ENCODE measurements at regions not wholly inside any gene's neighbourhood (a gene's known extent, or its start where the extent isn't known, plus 50 kb on each side); places are given as distances from the start of the nearest gene placed in this dataset.

DNA sequence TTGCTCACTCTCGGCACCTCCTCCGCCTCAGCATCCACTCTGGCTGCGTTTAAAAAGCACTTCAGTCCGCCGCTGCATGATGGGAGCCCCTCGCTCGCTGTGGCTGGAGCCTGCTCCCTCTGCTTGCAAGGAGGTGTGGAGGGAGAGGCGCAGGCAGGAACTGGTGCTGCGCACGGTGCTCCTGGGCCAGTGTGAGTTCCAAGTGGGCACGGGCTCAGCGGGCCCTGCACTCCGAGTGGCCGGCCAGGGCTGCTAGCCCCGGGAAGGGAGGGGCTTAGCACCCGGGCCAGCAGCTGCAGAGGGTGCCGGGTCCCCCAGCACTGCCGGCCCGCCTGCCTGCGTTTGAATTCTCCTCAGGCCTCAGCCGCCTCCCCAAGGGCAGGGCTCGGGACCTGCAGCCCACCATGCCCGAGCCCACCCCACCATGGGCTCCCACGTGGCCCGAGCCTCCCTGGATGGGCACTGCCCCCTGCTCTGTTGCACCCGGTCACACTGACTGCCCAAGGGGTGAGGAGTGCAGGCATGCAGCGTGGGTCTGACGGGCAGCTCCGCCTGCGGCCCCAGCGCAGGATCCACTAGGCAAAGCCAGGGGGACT is 1599.5 kb downstream of the NCAM2 start:
- Histone ChIP-seq H2AFZ (ENCODE audit: low read length, unreplicated experiment) (no peak overlapping the region), H3K27ac (ENCODE audit: low read depth, low read length) (no peak overlapping the region), H3K27me3 (ENCODE audit: insufficient read depth, low read length) (no peaks in the 10 kb centered on the region), H3K4me3 (ENCODE audit: low read depth, low read length) (no peak overlapping the region), H3K4me1 (ENCODE audit: control insufficient read depth, insufficient read depth, low read length, unreplicated experiment) (no peaks in the 10 kb centered on the region), H3K79me2 (ENCODE audit: control insufficient read depth, insufficient read depth, low read length, unreplicated experiment) (no peaks in the 10 kb centered on the region), H3K36me3 (ENCODE audit: insufficient read depth, low read length) (no peaks in the 10 kb centered on the region)

DNA sequence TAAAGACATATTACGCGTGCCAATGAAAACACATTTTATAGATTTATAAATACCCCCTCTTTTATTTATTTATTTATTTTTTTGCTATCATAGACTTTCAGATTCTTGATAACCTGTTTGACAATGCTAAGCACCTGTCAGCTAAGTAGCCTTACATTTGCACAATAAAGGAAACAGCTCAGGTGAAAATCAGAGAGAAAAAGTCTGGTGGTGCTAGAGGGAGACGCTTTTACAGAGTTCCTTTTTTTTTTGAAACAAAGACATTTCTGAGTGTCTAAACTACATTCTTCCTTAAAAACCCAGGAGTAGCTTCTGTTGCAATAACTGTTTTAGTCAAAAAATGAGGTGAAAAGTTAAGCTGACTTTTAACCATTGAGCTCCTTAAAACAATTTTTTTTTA is 1611.6 kb downstream of the NCAM2 start:
- H3K4me1 ChIP-seq (ENCODE audit: control insufficient read depth, insufficient read depth, low read length, unreplicated experiment), result no peaks in the 10 kb centered on the region

DNA sequence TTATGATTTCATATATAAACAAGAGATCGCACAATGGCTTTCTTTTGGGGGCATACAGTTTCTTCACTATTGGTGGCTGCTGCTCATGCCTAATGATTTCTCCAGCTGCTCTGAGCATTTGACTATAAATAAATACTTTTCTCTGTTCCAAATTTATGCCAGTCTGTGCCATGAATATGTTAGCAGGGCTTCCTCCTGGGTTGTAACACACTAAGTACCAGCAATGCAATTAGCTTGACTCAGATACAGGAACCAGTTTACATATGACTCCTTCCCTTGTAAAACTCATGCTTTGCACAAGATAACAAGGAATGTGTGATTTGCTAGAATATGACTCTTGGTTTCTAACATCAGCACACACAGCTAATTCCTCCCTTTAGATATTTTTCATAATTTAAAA is 1629.7 kb downstream of the NCAM2 start:
- Histone ChIP-seq H3K36me3 (ENCODE audit: insufficient read depth, low read length) (no peaks in the 10 kb centered on the region), H3K27ac (ENCODE audit: low read depth, low read length) (no peak overlapping the region), H3K27me3 (ENCODE audit: insufficient read depth, low read length) (no peaks in the 10 kb centered on the region), H3K79me2 (ENCODE audit: control insufficient read depth, insufficient read depth, low read length, unreplicated experiment) (no peaks in the 10 kb centered on the region), H3K4me3 (ENCODE audit: low read depth, low read length) (no peak overlapping the region), H3K4me1 (ENCODE audit: control insufficient read depth, insufficient read depth, low read length, unreplicated experiment) (no peaks in the 10 kb centered on the region), H2AFZ (ENCODE audit: low read length, unreplicated experiment) (no peak overlapping the region)

More for the DNA sequence above, 1611.6 kb downstream of the NCAM2 start:
- no peak overlapping the region for H2AFZ ChIP-seq (ENCODE audit: low read length, unreplicated experiment)
- H3K36me3 ChIP-seq (ENCODE audit: insufficient read depth, low read length), result no peaks in the 10 kb centered on the region
- no peaks in the 10 kb centered on the region for H3K79me2 ChIP-seq (ENCODE audit: control insufficient read depth, insufficient read depth, low read length, unreplicated experiment)
- no peak overlapping the region for H3K27ac ChIP-seq (ENCODE audit: low read depth, low read length)
- no peak overlapping the region for H3K4me3 ChIP-seq (ENCODE audit: low read depth, low read length)
- H3K27me3 ChIP-seq (ENCODE audit: insufficient read depth, low read length), result no peaks in the 10 kb centered on the region

DNA sequence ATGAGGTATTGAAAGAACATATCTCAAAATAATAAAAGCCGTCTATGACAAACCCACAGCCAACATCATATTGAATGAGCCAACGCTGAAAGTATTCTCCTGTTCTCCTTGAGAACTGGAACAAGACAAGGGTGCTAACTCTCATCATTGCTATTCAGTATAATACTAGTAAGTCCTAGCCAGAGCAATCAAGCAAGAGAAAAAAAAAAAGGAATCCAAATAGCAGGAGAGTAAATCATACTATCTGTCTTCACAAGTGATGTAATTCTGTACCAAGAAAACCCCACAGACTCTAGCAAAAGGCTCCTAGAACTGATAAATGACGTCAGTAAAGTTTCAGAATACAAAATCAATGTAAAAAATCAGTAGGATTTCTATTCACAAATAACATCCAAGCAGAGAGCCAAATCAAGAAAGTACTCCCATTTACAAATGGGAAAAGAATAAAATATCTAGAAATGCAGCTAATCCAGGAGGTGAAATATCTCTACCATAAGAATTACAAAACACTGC is 1632.8 kb downstream of the NCAM2 start:
- no peak overlapping the region for H2AFZ ChIP-seq (ENCODE audit: low read length, unreplicated experiment)

DNA sequence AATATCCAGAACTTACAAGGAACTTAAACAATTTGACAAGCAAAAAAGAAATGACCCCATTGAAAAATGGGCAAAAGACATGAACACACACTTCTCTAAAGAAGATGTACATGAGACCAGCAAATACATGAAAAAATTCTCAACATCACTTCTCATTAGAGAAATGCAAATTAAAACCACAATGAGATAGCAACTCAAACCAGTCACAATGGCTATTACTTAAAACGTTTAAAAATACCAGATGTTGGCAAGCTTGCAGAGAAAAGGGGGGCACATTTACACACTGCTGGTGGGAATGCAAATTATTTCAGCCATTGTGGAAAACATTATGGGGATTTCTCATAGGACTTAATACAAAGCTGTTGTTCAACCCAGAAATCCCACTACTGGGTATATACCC is 1634.0 kb downstream of the NCAM2 start:
- H3K27me3 ChIP-seq (ENCODE audit: insufficient read depth, low read length), result no peaks in the 10 kb centered on the region
- no peak overlapping the region for H3K4me3 ChIP-seq (ENCODE audit: low read depth, low read length)
- no peak overlapping the region for H3K27ac ChIP-seq (ENCODE audit: low read depth, low read length)
- H3K4me1 ChIP-seq (ENCODE audit: control insufficient read depth, insufficient read depth, low read length, unreplicated experiment), result no peaks in the 10 kb centered on the region
- no peak overlapping the region for H2AFZ ChIP-seq (ENCODE audit: low read length, unreplicated experiment)
- H3K79me2 ChIP-seq (ENCODE audit: control insufficient read depth, insufficient read depth, low read length, unreplicated experiment), result no peaks in the 10 kb centered on the region
- H3K36me3 ChIP-seq (ENCODE audit: insufficient read depth, low read length), result no peaks in the 10 kb centered on the region

More for the DNA sequence above, 1632.8 kb downstream of the NCAM2 start:
- H3K79me2 ChIP-seq (ENCODE audit: control insufficient read depth, insufficient read depth, low read length, unreplicated experiment), result no peaks in the 10 kb centered on the region
- H3K4me3 ChIP-seq (ENCODE audit: low read depth, low read length), result no peak overlapping the region
- H3K36me3 ChIP-seq (ENCODE audit: insufficient read depth, low read length), result no peaks in the 10 kb centered on the region
- no peak overlapping the region for H3K27ac ChIP-seq (ENCODE audit: low read depth, low read length)
- H3K4me1 ChIP-seq (ENCODE audit: control insufficient read depth, insufficient read depth, low read length, unreplicated experiment), result no peaks in the 10 kb centered on the region
- no peaks in the 10 kb centered on the region for H3K27me3 ChIP-seq (ENCODE audit: insufficient read depth, low read length)

DNA sequence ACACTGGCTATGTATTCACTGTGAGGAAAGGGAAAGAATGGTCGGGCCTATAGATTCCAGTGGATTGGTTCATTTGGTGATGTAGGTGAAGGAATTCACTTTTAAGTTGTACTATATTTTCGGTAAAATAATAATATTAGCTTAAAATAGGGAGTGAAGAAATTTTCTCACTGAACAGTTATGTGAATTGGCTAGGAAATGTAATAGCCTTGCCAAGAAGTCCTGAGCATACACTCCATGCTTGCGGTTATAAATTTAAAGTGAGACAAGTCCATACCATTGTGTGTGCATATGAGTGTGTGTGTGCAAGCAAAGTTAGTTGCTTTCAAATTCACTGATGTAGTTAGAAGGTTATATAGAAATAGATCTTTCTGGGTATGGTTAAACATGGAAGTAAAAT is 1651.0 kb downstream of the NCAM2 start:
- H2AFZ ChIP-seq (ENCODE audit: low read length, unreplicated experiment), result no peak overlapping the region
- no peak overlapping the region for H3K4me3 ChIP-seq (ENCODE audit: low read depth, low read length)
- H3K79me2 ChIP-seq (ENCODE audit: control insufficient read depth, insufficient read depth, low read length, unreplicated experiment), result no peaks in the 10 kb centered on the region
- no peak overlapping the region for H3K27ac ChIP-seq (ENCODE audit: low read depth, low read length)
- no peaks in the 10 kb centered on the region for H3K27me3 ChIP-seq (ENCODE audit: insufficient read depth, low read length)
- H3K4me1 ChIP-seq (ENCODE audit: control insufficient read depth, insufficient read depth, low read length, unreplicated experiment), result no peaks in the 10 kb centered on the region
- no peaks in the 10 kb centered on the region for H3K36me3 ChIP-seq (ENCODE audit: insufficient read depth, low read length)

DNA sequence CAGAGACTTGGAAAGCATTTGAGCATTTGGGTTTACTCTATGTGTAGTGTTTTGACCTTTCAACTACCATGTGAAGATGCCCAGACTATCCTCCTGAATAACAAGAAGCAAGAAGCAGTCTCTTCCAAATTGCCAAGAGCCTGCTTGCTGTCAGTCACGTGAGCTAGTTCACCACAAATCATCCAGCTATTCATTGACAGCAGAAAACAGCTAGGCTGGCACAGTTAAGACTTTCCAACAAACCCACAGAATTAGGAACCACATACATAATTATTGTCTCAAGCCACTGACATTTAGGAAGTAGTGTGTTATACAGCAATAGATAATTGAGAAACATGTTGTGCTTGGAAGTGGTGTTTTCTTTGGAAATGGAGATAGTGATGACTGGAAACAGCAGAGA is 1652.0 kb downstream of the NCAM2 start:
- H3K27me3 ChIP-seq (ENCODE audit: insufficient read depth, low read length), result no peaks in the 10 kb centered on the region
- H3K27ac ChIP-seq (ENCODE audit: low read depth, low read length), result no peak overlapping the region
- no peak overlapping the region for H2AFZ ChIP-seq (ENCODE audit: low read length, unreplicated experiment)
- H3K4me3 ChIP-seq (ENCODE audit: low read depth, low read length), result no peak overlapping the region
- no peaks in the 10 kb centered on the region for H3K36me3 ChIP-seq (ENCODE audit: insufficient read depth, low read length)
- H3K79me2 ChIP-seq (ENCODE audit: control insufficient read depth, insufficient read depth, low read length, unreplicated experiment), result no peaks in the 10 kb centered on the region
- H3K4me1 ChIP-seq (ENCODE audit: control insufficient read depth, insufficient read depth, low read length, unreplicated experiment), result no peaks in the 10 kb centered on the region

DNA sequence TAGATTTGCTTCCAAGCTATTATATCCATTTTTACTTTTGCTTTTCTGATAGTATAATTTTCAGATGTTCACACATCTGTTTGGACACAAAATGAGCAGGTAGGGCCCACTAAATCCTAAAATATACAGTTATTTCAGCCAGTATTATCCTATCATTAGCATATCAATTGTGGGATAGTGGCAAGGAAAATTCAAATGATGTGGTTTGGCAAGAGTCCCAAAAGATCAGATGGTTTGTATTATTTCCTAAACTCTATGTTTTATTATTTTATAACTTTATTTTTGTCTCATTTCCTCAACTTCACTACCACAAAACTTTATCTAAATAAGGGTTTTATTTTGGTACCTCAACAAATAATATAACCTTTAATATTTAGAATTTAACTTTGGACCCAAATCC is 1659.6 kb downstream of the NCAM2 start:
- H3K27me3 ChIP-seq (ENCODE audit: insufficient read depth, low read length), result no peaks in the 10 kb centered on the region
- H3K36me3 ChIP-seq (ENCODE audit: insufficient read depth, low read length), result no peaks in the 10 kb centered on the region
- no peaks in the 10 kb centered on the region for H3K4me1 ChIP-seq (ENCODE audit: control insufficient read depth, insufficient read depth, low read length, unreplicated experiment)
- no peaks in the 10 kb centered on the region for H3K79me2 ChIP-seq (ENCODE audit: control insufficient read depth, insufficient read depth, low read length, unreplicated experiment)
- no peak overlapping the region for H2AFZ ChIP-seq (ENCODE audit: low read length, unreplicated experiment)
- no peak overlapping the region for H3K27ac ChIP-seq (ENCODE audit: low read depth, low read length)
- no peak overlapping the region for H3K4me3 ChIP-seq (ENCODE audit: low read depth, low read length)

DNA sequence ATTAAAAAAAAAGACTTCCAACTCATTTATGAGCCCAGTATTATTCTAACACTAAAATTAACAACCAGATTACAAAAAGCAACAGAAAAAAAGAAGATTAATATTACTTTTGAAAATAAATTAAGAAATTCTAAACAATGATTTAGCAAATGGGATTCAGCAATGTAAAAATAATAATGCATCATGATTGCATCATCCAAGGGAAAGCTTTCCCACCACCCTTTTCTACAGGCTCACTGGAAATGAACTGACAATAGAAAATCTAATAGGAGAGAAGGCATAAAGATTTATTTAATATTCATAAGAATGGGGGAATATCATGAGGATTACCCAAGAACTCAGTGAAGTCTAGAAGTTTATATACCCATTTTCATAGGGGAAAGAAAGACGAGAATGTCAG is 1671.9 kb downstream of the NCAM2 start:
- no peaks in the 10 kb centered on the region for H3K79me2 ChIP-seq (ENCODE audit: control insufficient read depth, insufficient read depth, low read length, unreplicated experiment)
- H3K27ac ChIP-seq (ENCODE audit: low read depth, low read length), result no peak overlapping the region
- H3K36me3 ChIP-seq (ENCODE audit: insufficient read depth, low read length), result no peaks in the 10 kb centered on the region
- H3K4me3 ChIP-seq (ENCODE audit: low read depth, low read length), result no peak overlapping the region
- no peaks in the 10 kb centered on the region for H3K27me3 ChIP-seq (ENCODE audit: insufficient read depth, low read length)
- no peaks in the 10 kb centered on the region for H3K4me1 ChIP-seq (ENCODE audit: control insufficient read depth, insufficient read depth, low read length, unreplicated experiment)
- no peak overlapping the region for H2AFZ ChIP-seq (ENCODE audit: low read length, unreplicated experiment)

DNA sequence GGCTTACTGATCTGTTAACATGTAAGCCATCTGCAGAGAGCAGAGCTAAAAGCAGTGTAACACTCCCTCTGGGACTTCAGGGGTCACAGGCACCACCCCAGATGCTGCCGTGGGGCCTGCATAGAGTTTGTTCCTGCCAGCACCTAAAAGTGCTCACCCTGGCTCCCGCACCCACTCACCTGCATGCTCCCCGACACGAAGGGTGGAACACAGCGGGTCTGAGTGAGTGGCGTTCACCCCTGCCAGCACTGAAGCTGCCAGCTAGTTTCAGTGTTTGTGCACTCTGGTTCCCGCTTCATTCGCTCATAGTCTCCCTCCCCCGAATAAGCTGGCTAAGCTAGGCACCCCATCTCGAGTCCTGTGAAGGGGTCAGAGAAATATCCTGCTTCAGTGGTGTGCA is 1681.0 kb downstream of the NCAM2 start:
- no peak overlapping the region for H3K27ac ChIP-seq (ENCODE audit: low read depth, low read length)
- H3K79me2 ChIP-seq (ENCODE audit: control insufficient read depth, insufficient read depth, low read length, unreplicated experiment), result no peaks in the 10 kb centered on the region
- H3K4me1 ChIP-seq (ENCODE audit: control insufficient read depth, insufficient read depth, low read length, unreplicated experiment), result no peaks in the 10 kb centered on the region
- H3K4me3 ChIP-seq (ENCODE audit: low read depth, low read length), result no peak overlapping the region
- H3K36me3 ChIP-seq (ENCODE audit: insufficient read depth, low read length), result no peaks in the 10 kb centered on the region
- no peaks in the 10 kb centered on the region for H3K27me3 ChIP-seq (ENCODE audit: insufficient read depth, low read length)
- no peak overlapping the region for H2AFZ ChIP-seq (ENCODE audit: low read length, unreplicated experiment)

DNA sequence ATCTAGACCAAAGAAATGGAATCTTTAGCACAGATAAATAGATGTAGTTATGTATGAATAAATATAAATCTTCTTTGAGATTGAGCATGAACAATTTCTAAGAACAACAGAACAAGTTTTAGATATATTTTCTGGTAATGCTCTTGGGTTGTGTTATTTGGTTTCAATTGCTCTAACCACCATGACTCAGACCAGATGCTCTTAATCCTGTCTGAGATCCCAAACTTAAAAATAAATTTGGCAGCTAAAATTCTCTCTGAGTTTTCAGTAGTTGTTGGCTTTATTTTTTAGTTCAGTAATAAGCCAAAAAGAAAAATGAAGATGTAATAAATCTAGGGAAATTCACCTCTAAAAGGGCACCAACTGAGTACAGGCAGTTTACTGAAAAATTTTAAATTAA is 1693.4 kb downstream of the NCAM2 start:
- Histone ChIP-seq H3K27ac (ENCODE audit: low read depth, low read length) (no peak overlapping the region), H3K4me3 (ENCODE audit: low read depth, low read length) (no peak overlapping the region), H3K36me3 (ENCODE audit: insufficient read depth, low read length) (no peaks in the 10 kb centered on the region), H2AFZ (ENCODE audit: low read length, unreplicated experiment) (no peak overlapping the region), H3K27me3 (ENCODE audit: insufficient read depth, low read length) (no peaks in the 10 kb centered on the region), H3K4me1 (ENCODE audit: control insufficient read depth, insufficient read depth, low read length, unreplicated experiment) (no peaks in the 10 kb centered on the region), H3K79me2 (ENCODE audit: control insufficient read depth, insufficient read depth, low read length, unreplicated experiment) (no peaks in the 10 kb centered on the region)

Measured in ACC112 (cell line).